ENCODE measurements at regions not wholly inside any gene's neighbourhood (a gene's known extent, or its start where the extent isn't known, plus 50 kb on each side); places are given as distances from the start of the nearest gene placed in this dataset.

GRCh38 chr13:108495646-108496361, 133.6 kb upstream of the MYO16 start:
- TF ChIP-seq POLR2A (IDR thresholded peaks at IDR 0.05; ENCODE audit: low read depth, low read length) (no peak), CTCF (IDR thresholded peaks at IDR 0.05; ENCODE audit: extremely low read depth in 1 of 2, insufficient read depth in 1 of 2, low read depth in 1 of 2, low read length in 2 of 2) (no peak), MYC (IDR thresholded peaks at IDR 0.05; ENCODE audit: low read depth, low read length) (no peak), EZH2 (IDR thresholded peaks at IDR 0.05; ENCODE audit: borderline replicate concordance, low read depth, low read length, severe bottlenecking) (no peak), POLR2AphosphoS5 (IDR thresholded peaks at IDR 0.05; ENCODE audit: insufficient read depth, low read depth, low read length) (no peak)
